H1 (cell line): ENCODE measurements at regions not wholly inside any gene's neighbourhood (a gene's known extent, or its start where the extent isn't known, plus 50 kb on each side); places are given as distances from the start of the nearest gene placed in this dataset.

Source experiments
- CTCF ChIA-PET: fragments of 300-600 bp; sonication (Branson Sonifier 250); formaldehyde crosslinking; loops from one replicate; lab custom pipeline; 2021; ENCODE audit not compliant: partially characterized antibody; lab: Charles Lee
- POLR2A ChIA-PET: fragments of 300-600 bp; sonication (Branson Sonifier 250); formaldehyde crosslinking; loops from one replicate; lab custom pipeline; 2021; ENCODE audit warnings: inconsistent platforms; ENCODE audit not compliant: partially characterized antibody; lab: Charles Lee
- DNase-seq, 2 experiments: peaks; one replicate each; pipeline versions ENCODE4 v3.0.0 to v3.0.0-alpha.2; 2010 to 2022; ENCODE audit warnings: low spot score in 2 of 2, low read depth in 1 of 2, mixed read lengths in 1 of 2
- FAIRE-seq: peaks from 2 replicates; lab custom pipeline; 2011; peaks lifted over from hg19 to GRCh38; lab: Jason Lieb, UNC
- H2AFZ ChIP-seq: 2 replicates; pipeline ENCODE4 v1.8.1; 2012; ENCODE audit warnings: low read length, inconsistent platforms
- H2AK5ac ChIP-seq: 2 replicates; pipeline ENCODE4 v1.6.1; 2013; ENCODE audit warnings: low read depth, low read length
- H2BK120ac ChIP-seq: replicated peaks from 2 replicates; pipeline ENCODE3; 2013; ENCODE audit warnings: low read depth, low read length, inconsistent platforms
- H2BK12ac ChIP-seq: 2 replicates; pipeline ENCODE4 v1.6.1; 2013; ENCODE audit warnings: low read depth, low read length
- H2BK15ac ChIP-seq: 2 replicates; pipeline ENCODE4 v1.6.1; 2013; ENCODE audit warnings: low read length
- H2BK20ac ChIP-seq: 2 replicates; pipeline ENCODE4 v1.6.1; 2013; ENCODE audit warnings: low read length
- H2BK5ac ChIP-seq: 2 replicates; pipeline ENCODE4 v1.6.1; 2013; ENCODE audit warnings: low read depth, low read length
- H3K14ac ChIP-seq: 2 replicates; pipeline ENCODE4 v1.6.1; 2013; ENCODE audit warnings: inconsistent platforms; ENCODE audit not compliant: insufficient read length
- H3K18ac ChIP-seq: 2 replicates; pipeline ENCODE4 v1.6.1; 2013; ENCODE audit warnings: low read length; ENCODE audit errors: extremely low read depth
- H3K23ac ChIP-seq: 2 replicates; pipeline ENCODE4 v1.6.1; 2013; ENCODE audit warnings: inconsistent platforms; ENCODE audit not compliant: insufficient read length
- H3K23me2 ChIP-seq: 2 replicates; pipeline ENCODE4 v1.6.1; 2013; ENCODE audit warnings: low read depth, low read length
- H3K27ac ChIP-seq: 2 replicates; pipeline ENCODE4 v1.6.1; 2011; ENCODE audit warnings: low read depth, low read length, inconsistent platforms
- H3K27me3 ChIP-seq, 4 experiments: replicated peaks in 1 of 4; 1 replicate in 1 of 4; 2 replicates in 3 of 4; pipeline versions ENCODE4 v1.6.1 to v1.8.1; 2011 to 2013; ENCODE audit warnings: low read length in 3 of 4, mild to moderate bottlenecking in 3 of 4, inconsistent platforms in 2 of 4, mixed read lengths in 2 of 4, moderate library complexity in 1 of 4; ENCODE audit not compliant: control insufficient read depth in 3 of 4, insufficient read depth in 3 of 4; ENCODE audit errors: extremely low read depth in 1 of 4
- H3K36me3 ChIP-seq, 4 experiments: 2 replicates each; pipeline versions ENCODE4 v1.6.1 to v1.8.1; 2011 to 2013; ENCODE audit warnings: mild to moderate bottlenecking in 4 of 4, low read length in 3 of 4, moderate library complexity in 2 of 4, control low read depth in 1 of 4, inconsistent platforms in 1 of 4; ENCODE audit not compliant: insufficient read depth in 4 of 4, control insufficient read depth in 2 of 4
- H3K4ac ChIP-seq: replicated peaks from 2 replicates; pipeline ENCODE3; 2013; ENCODE audit warnings: low read length, low read depth, mixed read lengths, inconsistent platforms; ENCODE audit not compliant: insufficient read length
- H3K4me1 ChIP-seq, 4 experiments: replicated peaks in 1 of 4; 1 replicate in 1 of 4; 2 replicates in 3 of 4; pipeline versions ENCODE4 v1.6.1 to v1.8.1; 2011 to 2013; ENCODE audit warnings: low read length in 3 of 4, inconsistent platforms in 2 of 4, mixed read lengths in 1 of 4; ENCODE audit not compliant: insufficient read depth in 4 of 4, control insufficient read depth in 3 of 4
- H3K4me2 ChIP-seq, 2 experiments: 2 replicates each; pipeline versions ENCODE4 v1.6.1 to v1.8.1; 2011 to 2013; ENCODE audit warnings: low read depth in 2 of 2, low read length in 2 of 2, control low read depth in 1 of 2, inconsistent platforms in 1 of 2, mild to moderate bottlenecking in 1 of 2; ENCODE audit not compliant: insufficient read depth in 1 of 2
- H3K4me3 ChIP-seq, 4 experiments: fragments of 200-600, 300-600 bp in 1 of 4; sonication (generic), shearing (Covaris generic), sonication (Bioruptor Twin) in 1 of 4; 2 replicates each; pipeline versions ENCODE4 v1.5.1 to v1.8.1; 2011 to 2016; ENCODE audit warnings: low read length in 4 of 4, low read depth in 3 of 4, control low read depth in 2 of 4, inconsistent platforms in 2 of 4, mild to moderate bottlenecking in 2 of 4, mixed read lengths in 1 of 4, moderate library complexity in 1 of 4; ENCODE audit not compliant: insufficient read depth in 2 of 4; ENCODE audit errors: extremely low read depth in 1 of 4
- H3K56ac ChIP-seq: replicated peaks from 2 replicates; pipeline ENCODE3; 2013; ENCODE audit warnings: low read depth, mild to moderate bottlenecking, mixed read lengths, low read length, inconsistent platforms; ENCODE audit not compliant: insufficient read length
- H3K79me1 ChIP-seq: 2 replicates; pipeline ENCODE4 v1.6.1; 2013; ENCODE audit warnings: low read depth, low read length, control low read depth
- H3K79me2 ChIP-seq, 2 experiments: 2 replicates each; pipeline versions ENCODE4 v1.6.1 to v1.8.1; 2012 to 2013; ENCODE audit warnings: low read length in 2 of 2, mild to moderate bottlenecking in 2 of 2, inconsistent platforms in 1 of 2; ENCODE audit not compliant: insufficient read depth in 2 of 2, control insufficient read depth in 1 of 2
- H3K9ac ChIP-seq, 4 experiments: replicated peaks in 1 of 4; 1 replicate in 1 of 4; 2 replicates in 3 of 4; pipeline versions ENCODE4 v1.6.1 to v1.8.1; 2011 to 2013; ENCODE audit warnings: low read depth in 3 of 4, low read length in 3 of 4, control low read depth in 2 of 4, mild to moderate bottlenecking in 2 of 4, moderate library complexity in 2 of 4, inconsistent platforms in 1 of 4; ENCODE audit errors: extremely low read depth in 1 of 4
- H3K9me3 ChIP-seq, 2 experiments: 2 replicates each; pipeline versions ENCODE4 v1.6.1 to v1.8.1; 2012 to 2013; ENCODE audit warnings: mild to moderate bottlenecking in 2 of 2, moderate library complexity in 2 of 2, control low read depth in 1 of 2, inconsistent platforms in 1 of 2, low read depth in 1 of 2, low read length in 1 of 2, mixed read lengths in 1 of 2; ENCODE audit not compliant: insufficient read depth in 2 of 2
- H4K20me1 ChIP-seq, 2 experiments: replicated peaks in 1 of 2; 2 replicates each; pipeline versions ENCODE3 to v1.8.1; 2011 to 2013; ENCODE audit warnings: inconsistent platforms in 2 of 2, low read length in 2 of 2, mild to moderate bottlenecking in 1 of 2; ENCODE audit not compliant: insufficient read depth in 2 of 2, control insufficient read depth in 1 of 2
- H4K5ac ChIP-seq: 2 replicates; pipeline ENCODE4 v1.6.1; 2013; ENCODE audit warnings: low read length, low read depth, mixed read lengths, inconsistent platforms; ENCODE audit not compliant: insufficient read length
- H4K8ac ChIP-seq: 2 replicates; pipeline ENCODE4 v1.8.0; 2013; ENCODE audit warnings: mild to moderate bottlenecking, moderate library complexity, low read length, inconsistent platforms; ENCODE audit not compliant: insufficient read depth; ENCODE audit errors: extremely low read depth
- H4K91ac ChIP-seq: replicated peaks from 2 replicates; pipeline ENCODE3; 2013; ENCODE audit warnings: low read length, mixed read lengths, inconsistent platforms; ENCODE audit not compliant: insufficient read length
- WGBS, 2 experiments: shearing (Covaris generic) in 1 of 2; methylation state at CpG; one replicate each; pipeline versions ENCODE4 v1.1.6 to v1.1.7; 2013 to 2015; ENCODE audit warnings: low lambda C conversion rate in 2 of 2, mixed read lengths in 2 of 2, inconsistent platforms in 1 of 2, low coverage in 1 of 2, missing lambda C conversion rate in 1 of 2; ENCODE audit not compliant: insufficient replicate concordance in 2 of 2, insufficient coverage in 1 of 2, insufficient read length in 1 of 2; ENCODE audit errors: extremely low coverage in 1 of 2, missing lambda C conversion rate in 1 of 2; 5-methylcytosine and 5-hydroxymethylcytosine counted together

DNA sequence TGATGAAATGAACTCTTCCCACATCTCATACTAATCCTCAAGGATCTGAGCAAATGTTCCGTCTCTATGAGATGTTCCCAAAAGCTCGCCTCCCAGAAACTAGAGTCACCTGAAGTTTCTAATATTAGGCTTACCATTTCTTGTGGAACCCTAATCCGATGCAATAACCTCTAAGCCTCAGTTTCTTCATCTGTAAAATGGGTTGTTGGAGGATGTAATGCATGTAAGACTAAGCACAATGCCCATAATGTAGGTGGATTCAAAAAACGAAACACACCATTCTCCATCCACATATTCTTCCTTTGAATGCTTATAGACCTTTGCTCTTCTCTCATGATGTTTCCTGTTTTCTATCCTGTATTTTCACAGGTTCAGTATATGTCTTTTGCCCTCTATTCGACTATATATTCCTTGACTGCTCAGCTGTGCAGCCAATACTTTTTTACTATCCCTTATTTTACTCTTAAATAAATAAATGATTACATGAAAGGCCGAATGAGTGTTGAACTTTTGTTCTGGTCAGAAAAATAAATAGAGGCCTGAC is 307.3 kb upstream of the G2E3 start:
- H3K4me1 ChIP-seq, result peaks cover 0 to 6% (median 0%) of the 10 kb centered on the region in 4 experiments; a peak in 2 of 7 replicates
- no peaks in the 10 kb centered on the region; the same call in 1 of the 2 replicates for H3K23me2 ChIP-seq
- no peak overlapping the region for H3K4me3 ChIP-seq
- H3K79me1 ChIP-seq, result no peaks in the 10 kb centered on the region
- no peak overlapping the region for H3K18ac ChIP-seq
- no peak overlapping the region for H3K27ac ChIP-seq
- no peak overlapping the region for H4K8ac ChIP-seq
- no peak overlapping the region for H2AK5ac ChIP-seq
- no peak overlapping the region for H3K23ac ChIP-seq
- H3K9ac ChIP-seq, result no peak overlapping the region
- no peak overlapping the region for H4K5ac ChIP-seq
- 92% methylated on average over 6 of the region's 6 CpGs; no CpG with 5 or more reads in 1 of the 2 experiments for WGBS, 2 experiments
- no peak overlapping the region for H3K4ac ChIP-seq
- H2BK5ac ChIP-seq, result no peak overlapping the region
- DNase-seq (no peak), FAIRE-seq (no peak)
- H2BK15ac ChIP-seq, result no peak overlapping the region
- CTCF ChIA-PET, result interaction anchor here (3.1 kb wide), 1 partner anchor 19 kb away, joined by 12 read pairs; no protein-coding TSS in a partner anchor
- no peak overlapping the region for H2AFZ ChIP-seq
- POLR2A ChIA-PET, result no interaction called here
- no peak overlapping the region for H2BK12ac ChIP-seq
- H2BK120ac ChIP-seq, result no peak overlapping the region
- H3K27me3 ChIP-seq, result no peaks in the 10 kb centered on the region
- H3K36me3 ChIP-seq, result no peaks in the 10 kb centered on the region
- no peak overlapping the region for H2BK20ac ChIP-seq
- H3K56ac ChIP-seq, result no peak overlapping the region
- no peak overlapping the region for H4K91ac ChIP-seq
- H3K4me2 ChIP-seq, result no peak overlapping the region
- H3K9me3 ChIP-seq, result no peaks in the 10 kb centered on the region
- H3K14ac ChIP-seq, result no peak overlapping the region
- H3K79me2 ChIP-seq, result no peaks in the 10 kb centered on the region
- no peaks in the 10 kb centered on the region for H4K20me1 ChIP-seq
